ENCODE measurements at regions not wholly inside any gene's neighbourhood (a gene's known extent, or its start where the extent isn't known, plus 50 kb on each side); places are given as distances from the start of the nearest gene placed in this dataset.
"Not testable (repeated sequence)": the region's sequence is repeated elsewhere in the genome, so short reads cannot be mapped to it uniquely, and the experiment has no call there.

DNA sequence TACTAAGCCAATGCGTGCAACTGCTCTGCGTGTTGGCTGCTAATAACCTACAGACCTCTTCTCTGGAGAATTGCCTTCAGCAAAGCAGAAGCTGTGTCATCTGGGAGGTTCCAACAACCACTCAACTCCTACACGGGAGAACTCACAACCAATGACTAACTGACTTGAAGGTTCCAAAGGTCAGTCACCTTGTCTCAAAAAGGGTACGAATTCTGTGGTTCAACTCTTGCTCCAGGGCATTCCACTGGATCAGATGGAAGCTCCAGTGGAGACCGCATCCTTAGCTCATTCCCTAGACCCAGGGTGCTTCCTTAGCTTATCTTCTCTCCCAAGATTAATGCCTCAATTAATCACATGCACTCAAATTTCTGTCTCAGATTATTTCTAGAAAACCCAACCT, 222.7 kb downstream of the CHIC2 start (continued):
- TF ChIP-seq, protein P1, sequence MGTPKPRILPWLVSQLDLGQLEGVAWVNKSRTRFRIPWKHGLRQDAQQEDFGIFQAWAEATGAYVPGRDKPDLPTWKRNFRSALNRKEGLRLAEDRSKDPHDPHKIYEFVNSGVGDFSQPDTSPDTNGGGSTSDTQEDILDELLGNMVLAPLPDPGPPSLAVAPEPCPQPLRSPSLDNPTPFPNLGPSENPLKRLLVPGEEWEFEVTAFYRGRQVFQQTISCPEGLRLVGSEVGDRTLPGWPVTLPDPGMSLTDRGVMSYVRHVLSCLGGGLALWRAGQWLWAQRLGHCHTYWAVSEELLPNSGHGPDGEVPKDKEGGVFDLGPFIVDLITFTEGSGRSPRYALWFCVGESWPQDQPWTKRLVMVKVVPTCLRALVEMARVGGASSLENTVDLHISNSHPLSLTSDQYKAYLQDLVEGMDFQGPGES (IDR thresholded peaks at IDR 0.05; ENCODE audit: low read depth, low read length), result no peak

DNA sequence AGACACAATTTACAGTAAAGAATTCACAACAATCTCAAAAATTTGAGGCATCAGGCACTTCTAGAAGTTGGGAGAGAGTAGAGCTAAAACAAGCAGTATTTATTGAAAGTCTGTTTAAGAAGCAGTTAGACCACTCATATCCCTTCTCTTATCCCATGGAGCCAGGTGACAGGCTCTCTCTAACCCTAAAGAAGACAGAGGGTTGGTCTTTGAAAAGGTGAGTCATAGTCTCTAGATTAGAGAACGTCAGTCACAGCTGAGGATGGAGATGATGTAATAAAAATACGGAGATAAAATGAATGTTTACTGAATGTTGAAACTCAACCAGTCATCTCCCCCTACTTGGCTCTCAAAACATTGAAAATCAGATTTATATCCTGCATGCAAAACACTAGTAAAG, 223.8 kb downstream of the CHIC2 start:
- Histone ChIP-seq H3K4me2 (no peak overlapping the region), H3K9me2 (no peaks in the 10 kb centered on the region), H2AFZ (ENCODE audit: low read depth) (no peak overlapping the region), H3F3A (replicated peaks; ENCODE audit: insufficient read depth) (no peaks in the 10 kb centered on the region), H4K20me1 (ENCODE audit: insufficient read depth) (no peaks in the 10 kb centered on the region), H3K27ac (ENCODE audit: low read depth in 2 of 2, low read length in 1 of 2) (no peak overlapping the region), H3K9me3 (no peaks in the 10 kb centered on the region), H3K4me3 (ENCODE audit: low read depth in 2 of 2, low read length in 1 of 2) (no peak overlapping the region), H3K9ac (no peak overlapping the region), H3K4me1 (ENCODE audit: control insufficient read depth in 1 of 2, insufficient read depth in 2 of 2, low read depth in 1 of 2, low read length in 1 of 2) (no peaks in the 10 kb centered on the region), H3K27me3 (ENCODE audit: insufficient read depth) (no peaks in the 10 kb centered on the region), H3K79me2 (ENCODE audit: insufficient read depth) (no peaks in the 10 kb centered on the region), H3K36me3 (replicated peaks in 1 of 2; ENCODE audit: control insufficient read depth in 1 of 2, insufficient read depth in 2 of 2, low read length in 1 of 2) (no peaks in the 10 kb centered on the region)
- CTCF ChIA-PET, result interaction anchor here (1.5 kb wide), 1 partner anchor 394 kb away, joined by 4 read pairs; no protein-coding TSS in a partner anchor
- TF ChIP-seq FOXJ3 (CRISPR knock-in tag; IDR thresholded peaks at IDR 0.05) (no peak), CHD2 (IDR thresholded peaks at IDR 0.05; ENCODE audit: low read length, partially characterized antibody) (no peak), ELF1 (IDR thresholded peaks at IDR 0.05) (no peak), EZH2phosphoT487 (IDR thresholded peaks at IDR 0.05; ENCODE audit: borderline replicate concordance, low read depth) (no peak), GATA2 (CRISPR knock-in tag; IDR thresholded peaks at IDR 0.05) (no peak), RCOR1 (IDR thresholded peaks at IDR 0.05; ENCODE audit: low read length) (no peak), MEF2A (IDR thresholded peaks at IDR 0.05; ENCODE audit: borderline replicate concordance, low read depth) (no peak), RXRA (IDR thresholded peaks at IDR 0.05; ENCODE audit: borderline replicate concordance, low read depth) (no peak), SIN3A (IDR thresholded peaks at IDR 0.05; ENCODE audit: borderline replicate concordance, low read depth, low read length) (no peak), SMC3 (IDR thresholded peaks at IDR 0.05; ENCODE audit: low read depth, low read length) (no peak), TEAD4 (IDR thresholded peaks at IDR 0.05; ENCODE audit: borderline replicate concordance, insufficient read depth) (no peak), POLR2AphosphoS5 (IDR thresholded peaks at IDR 0.05; ENCODE audit: low read depth, low read length) (no peak), NFIC (IDR thresholded peaks at IDR 0.05; ENCODE audit: borderline replicate concordance) (no peak)
- TF ChIP-seq, protein P1 (IDR thresholded peaks at IDR 0.05; ENCODE audit: low read depth, low read length), result no peak
- TF ChIP-seq, protein P2, sequence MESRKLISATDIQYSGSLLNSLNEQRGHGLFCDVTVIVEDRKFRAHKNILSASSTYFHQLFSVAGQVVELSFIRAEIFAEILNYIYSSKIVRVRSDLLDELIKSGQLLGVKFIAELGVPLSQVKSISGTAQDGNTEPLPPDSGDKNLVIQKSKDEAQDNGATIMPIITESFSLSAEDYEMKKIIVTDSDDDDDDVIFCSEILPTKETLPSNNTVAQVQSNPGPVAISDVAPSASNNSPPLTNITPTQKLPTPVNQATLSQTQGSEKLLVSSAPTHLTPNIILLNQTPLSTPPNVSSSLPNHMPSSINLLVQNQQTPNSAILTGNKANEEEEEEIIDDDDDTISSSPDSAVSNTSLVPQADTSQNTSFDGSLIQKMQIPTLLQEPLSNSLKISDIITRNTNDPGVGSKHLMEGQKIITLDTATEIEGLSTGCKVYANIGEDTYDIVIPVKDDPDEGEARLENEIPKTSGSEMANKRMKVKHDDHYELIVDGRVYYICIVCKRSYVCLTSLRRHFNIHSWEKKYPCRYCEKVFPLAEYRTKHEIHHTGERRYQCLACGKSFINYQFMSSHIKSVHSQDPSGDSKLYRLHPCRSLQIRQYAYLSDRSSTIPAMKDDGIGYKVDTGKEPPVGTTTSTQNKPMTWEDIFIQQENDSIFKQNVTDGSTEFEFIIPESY (IDR thresholded peaks at IDR 0.05; ENCODE audit: borderline replicate concordance, low read depth), result no peak
- TF ChIP-seq, protein P3, sequence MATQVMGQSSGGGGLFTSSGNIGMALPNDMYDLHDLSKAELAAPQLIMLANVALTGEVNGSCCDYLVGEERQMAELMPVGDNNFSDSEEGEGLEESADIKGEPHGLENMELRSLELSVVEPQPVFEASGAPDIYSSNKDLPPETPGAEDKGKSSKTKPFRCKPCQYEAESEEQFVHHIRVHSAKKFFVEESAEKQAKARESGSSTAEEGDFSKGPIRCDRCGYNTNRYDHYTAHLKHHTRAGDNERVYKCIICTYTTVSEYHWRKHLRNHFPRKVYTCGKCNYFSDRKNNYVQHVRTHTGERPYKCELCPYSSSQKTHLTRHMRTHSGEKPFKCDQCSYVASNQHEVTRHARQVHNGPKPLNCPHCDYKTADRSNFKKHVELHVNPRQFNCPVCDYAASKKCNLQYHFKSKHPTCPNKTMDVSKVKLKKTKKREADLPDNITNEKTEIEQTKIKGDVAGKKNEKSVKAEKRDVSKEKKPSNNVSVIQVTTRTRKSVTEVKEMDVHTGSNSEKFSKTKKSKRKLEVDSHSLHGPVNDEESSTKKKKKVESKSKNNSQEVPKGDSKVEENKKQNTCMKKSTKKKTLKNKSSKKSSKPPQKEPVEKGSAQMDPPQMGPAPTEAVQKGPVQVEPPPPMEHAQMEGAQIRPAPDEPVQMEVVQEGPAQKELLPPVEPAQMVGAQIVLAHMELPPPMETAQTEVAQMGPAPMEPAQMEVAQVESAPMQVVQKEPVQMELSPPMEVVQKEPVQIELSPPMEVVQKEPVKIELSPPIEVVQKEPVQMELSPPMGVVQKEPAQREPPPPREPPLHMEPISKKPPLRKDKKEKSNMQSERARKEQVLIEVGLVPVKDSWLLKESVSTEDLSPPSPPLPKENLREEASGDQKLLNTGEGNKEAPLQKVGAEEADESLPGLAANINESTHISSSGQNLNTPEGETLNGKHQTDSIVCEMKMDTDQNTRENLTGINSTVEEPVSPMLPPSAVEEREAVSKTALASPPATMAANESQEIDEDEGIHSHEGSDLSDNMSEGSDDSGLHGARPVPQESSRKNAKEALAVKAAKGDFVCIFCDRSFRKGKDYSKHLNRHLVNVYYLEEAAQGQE (IDR thresholded peaks at IDR 0.05; ENCODE audit: low read depth, low read length), result no peak
- POLR2A ChIA-PET, result no interaction called here
- no peak for DNase-seq
- WGBS (ENCODE audit: low lambda C conversion rate), result 51% methylated on average over 2 of the region's 2 CpGs

DNA sequence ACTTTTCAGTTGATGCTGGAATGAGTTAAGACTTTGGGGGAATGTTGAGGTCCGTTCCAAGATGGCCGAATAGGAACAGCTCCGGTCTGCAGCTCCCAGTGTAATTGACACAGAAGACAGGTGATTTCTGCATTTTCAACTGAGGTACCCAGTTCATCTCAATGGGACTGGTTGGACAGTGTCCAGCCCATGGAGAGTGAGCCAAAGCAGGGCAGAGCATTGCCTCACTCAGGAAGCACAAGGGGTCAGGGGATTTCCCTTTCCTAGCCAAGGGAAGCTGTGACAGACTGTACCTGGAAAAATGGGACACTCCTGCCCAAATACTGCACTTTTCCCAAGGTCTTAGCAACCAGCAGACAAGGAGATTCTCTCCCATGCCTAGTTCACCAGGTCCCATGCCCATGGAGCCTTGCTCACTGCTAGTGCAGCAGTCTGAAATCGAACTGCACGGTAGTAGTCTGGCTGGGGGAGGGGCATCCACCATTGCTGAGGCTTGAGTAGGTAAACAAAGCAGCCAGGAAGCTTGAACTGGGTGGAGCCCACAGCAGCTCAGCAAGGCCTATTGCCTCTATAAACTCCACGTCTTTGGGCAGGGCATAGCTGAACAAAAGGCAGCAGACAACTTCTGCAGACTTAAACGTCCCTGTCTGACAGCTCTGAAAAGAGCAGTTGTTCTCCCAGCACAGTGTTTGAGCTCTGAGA, 231.0 kb downstream of the CHIC2 start:
- POLR2A ChIA-PET; H3F3A ChIP-seq (replicated peaks; ENCODE audit: insufficient read depth); CTCF ChIA-PET; H3K4me3 ChIP-seq (ENCODE audit: low read depth in 2 of 2, low read length in 1 of 2); H3K79me2 ChIP-seq (ENCODE audit: insufficient read depth); H3K4me1 ChIP-seq (ENCODE audit: control insufficient read depth in 1 of 2, insufficient read depth in 2 of 2, low read depth in 1 of 2, low read length in 1 of 2); H3K9me3 ChIP-seq; H3K27ac ChIP-seq (ENCODE audit: low read depth in 2 of 2, low read length in 1 of 2); H2AFZ ChIP-seq (ENCODE audit: low read depth); H3K4me2 ChIP-seq; DNase-seq; H3K36me3 ChIP-seq (replicated peaks in 1 of 2; ENCODE audit: control insufficient read depth in 1 of 2, insufficient read depth in 2 of 2, low read length in 1 of 2); H4K20me1 ChIP-seq (ENCODE audit: insufficient read depth); H3K9me2 ChIP-seq; H3K9ac ChIP-seq; H3K27me3 ChIP-seq (ENCODE audit: insufficient read depth): not testable (repeated sequence)
- 42% methylated on average over 7 of the region's 7 CpGs for WGBS (ENCODE audit: low lambda C conversion rate)
